ENCODE measurements at regions not wholly inside any gene's neighbourhood (a gene's known extent, or its start where the extent isn't known, plus 50 kb on each side); places are given as distances from the start of the nearest gene placed in this dataset.

- TF ChIP-seq POLR2A (IDR thresholded peaks at IDR 0.05; ENCODE audit: low read depth, low read length): no peak
- no peak for TF ChIP-seq POLR2AphosphoS5 (IDR thresholded peaks at IDR 0.05; ENCODE audit: low read depth, low read length)
These were observed 775.8 kb upstream of the ARPP21 start for GRCh38 chr3:34863485-34863884.

All from GM12892 (cell line).